WTC11 (cell line): ENCODE measurements at regions not wholly inside any gene's neighbourhood (a gene's known extent, or its start where the extent isn't known, plus 50 kb on each side); places are given as distances from the start of the nearest gene placed in this dataset.
A peak's percentile ranks its signal among the peaks of the same experiment; 100 is the strongest.

Source experiments
- ATAC-seq: fragments of 200-7000 bp; cut with Tn5 transposase; 2 replicates; pipeline ENCODE4 v1.10.0; 2021; ENCODE audit warnings: mild to moderate bottlenecking, moderate library complexity
- CTCF ChIA-PET: fragments of 300-600 bp; sonication (Branson Sonifier 250); formaldehyde crosslinking; loops from one replicate; lab custom pipeline; 2021; ENCODE audit warnings: antibody characterized with exemption; lab: Charles Lee
- POLR2A ChIA-PET: fragments of 350-600 bp; sonication (Branson Sonifier 250); formaldehyde crosslinking; loops from one replicate; lab custom pipeline; 2021; ENCODE audit warnings: antibody characterized with exemption; lab: Charles Lee
- DNase-seq: peaks from one replicate; pipeline ENCODE4 v3.0.0; 2021; ENCODE audit warnings: low spot score
- H3K27ac Mint-ChIP-seq: 2 replicates; pipeline ENCODE4 v1.8.0; 2021; ENCODE audit warnings: mixed read lengths
- H3K27me3 Mint-ChIP-seq: 2 replicates; pipeline ENCODE4 v1.8.0; 2021; ENCODE audit warnings: low read depth, mild to moderate bottlenecking, moderate library complexity, mixed read lengths
- H3K36me3 Mint-ChIP-seq: 2 replicates; pipeline ENCODE4 v1.8.0; 2021; ENCODE audit warnings: mixed read lengths
- H3K4me1 Mint-ChIP-seq: 2 replicates; pipeline ENCODE4 v1.8.0; 2022; ENCODE audit warnings: mixed read lengths
- H3K4me3 Mint-ChIP-seq: 2 replicates; pipeline ENCODE4 v1.8.0; 2021; ENCODE audit warnings: mild to moderate bottlenecking, moderate library complexity, mixed read lengths
- H3K9me3 Mint-ChIP-seq: 2 replicates; pipeline ENCODE4 v1.8.0; 2021; ENCODE audit warnings: mixed read lengths
- ATF1 ChIP-seq: sonication (generic); formaldehyde crosslinking; IDR thresholded peaks from 2 replicates; pipeline ENCODE4 v1.8.1; 2023; ENCODE audit warnings: mild to moderate bottlenecking, moderate library complexity, missing genetic modification reagents
- ATF2 ChIP-seq: sonication (generic); formaldehyde crosslinking; IDR thresholded peaks from 2 replicates; pipeline ENCODE4 v1.8.1; 2022; ENCODE audit warnings: low read depth, missing genetic modification reagents, borderline replicate concordance
- CTCF ChIP-seq: fragments of 200-600 bp; IDR thresholded peaks from 2 replicates; pipeline ENCODE4 v1.8.0; 2022; ENCODE audit warnings: antibody characterized with exemption
- E2F5 ChIP-seq: sonication (generic); formaldehyde crosslinking; IDR thresholded peaks from 2 replicates; pipeline ENCODE4 v1.8.1; 2022; ENCODE audit warnings: mild to moderate bottlenecking, moderate library complexity, missing genetic modification reagents
- ELF4 ChIP-seq: sonication (generic); formaldehyde crosslinking; IDR thresholded peaks from 2 replicates; pipeline ENCODE4 v1.8.1; 2022; ENCODE audit warnings: low read depth, mild to moderate bottlenecking, moderate library complexity, missing genetic modification reagents
- ESRRA ChIP-seq: sonication (generic); formaldehyde crosslinking; IDR thresholded peaks from 2 replicates; pipeline ENCODE4 v1.8.1; 2022; ENCODE audit warnings: mild to moderate bottlenecking, missing genetic modification reagents, borderline replicate concordance
- GRHL2 ChIP-seq: fragments of 250-450 bp; sonication (Bioruptor Pico); IDR thresholded peaks from 2 replicates; pipeline ENCODE4 v1.8.0; 2022; ENCODE audit warnings: mild to moderate bottlenecking, moderate library complexity; ENCODE audit not compliant: insufficient replicate concordance, severe bottlenecking
- IRF1 ChIP-seq: sonication (generic); formaldehyde crosslinking; IDR thresholded peaks from 2 replicates; pipeline ENCODE4 v1.8.0; 2023; ENCODE audit warnings: missing genetic modification reagents
- NR2C2 ChIP-seq: sonication (generic); formaldehyde crosslinking; IDR thresholded peaks from 2 replicates; pipeline ENCODE4 v1.8.0; 2022; ENCODE audit warnings: mild to moderate bottlenecking, missing genetic modification reagents
- OVOL2 ChIP-seq: fragments of 250-450 bp; sonication (Bioruptor Pico); IDR thresholded peaks from 2 replicates; pipeline ENCODE4 v1.9.0; 2021; ENCODE audit warnings: mild to moderate bottlenecking, borderline replicate concordance
- TCF7 ChIP-seq: sonication (generic); formaldehyde crosslinking; IDR thresholded peaks from 2 replicates; pipeline ENCODE4 v1.8.0; 2022; ENCODE audit warnings: mild to moderate bottlenecking, low read depth, missing genetic modification reagents, moderate library complexity
- ZBTB21 ChIP-seq: sonication (generic); formaldehyde crosslinking; IDR thresholded peaks from 2 replicates; pipeline ENCODE4 v1.8.1; 2023; ENCODE audit warnings: mild to moderate bottlenecking, missing genetic modification reagents, borderline replicate concordance
- ZNF138 ChIP-seq: sonication (generic); formaldehyde crosslinking; conservative IDR thresholded peaks from 2 replicates; pipeline ENCODE4 v1.8.1; 2022; ENCODE audit warnings: mild to moderate bottlenecking, moderate library complexity, missing genetic modification reagents
- ZNF219 ChIP-seq: sonication (generic); formaldehyde crosslinking; IDR thresholded peaks from 2 replicates; pipeline ENCODE4 v1.8.0; 2023; ENCODE audit warnings: missing genetic modification reagents, mild to moderate bottlenecking, borderline replicate concordance
- ZNF232 ChIP-seq: sonication (generic); formaldehyde crosslinking; IDR thresholded peaks from 2 replicates; pipeline ENCODE4 v1.8.0; 2022; ENCODE audit warnings: mild to moderate bottlenecking, missing genetic modification reagents

- DNase-seq = no peak
- TF ChIP-seq ESRRA (CRISPR knock-in tag) (no peak), TCF7 (no peak), ELF4 (no peak), ATF1 (CRISPR knock-in tag) (no peak), IRF1 (CRISPR knock-in tag) (no peak), OVOL2 (CRISPR knock-in tag) (no peak), ZNF138 (no peak)
- Mint-ChIP-seq H3K27me3 (no peaks in the 10 kb centered on the region), H3K36me3 (no peaks in the 10 kb centered on the region), H3K4me3 (peak overlapping the region; percentile 12; the same call in 1 of the 2 replicates), H3K9me3 (peaks cover 6% of the 10 kb centered on the region), H3K4me1 (peaks cover 45% of the 10 kb centered on the region), H3K27ac (peak overlapping the region; percentile 33)
- POLR2A ChIA-PET = no interaction called here
- peak; percentile 50 for ATAC-seq
- CTCF ChIA-PET = interaction anchor here (0.8 to 3.0 kb wide), 4 partner anchors 42 to 73 kb away, joined by 3 to 10 read pairs (median 5); partner anchors contain the start of gene PROKR2
Observed at GRCh38 chr20:5264807-5265661, 51.7 kb downstream of the PROKR2 start.

GRCh38 chr20:5261763-5262162, 55.0 kb downstream of the PROKR2 start:
- peaks cover 37% of the 10 kb centered on the region for H3K4me1 Mint-ChIP-seq
- no peaks in the 10 kb centered on the region for H3K9me3 Mint-ChIP-seq
- ChIA-PET POLR2A (no interaction called here), CTCF (interaction anchor here (0.6 kb wide), 1 partner anchor 36 kb away, joined by 3 read pairs; no protein-coding TSS in a partner anchor)
- H3K27me3 Mint-ChIP-seq = no peaks in the 10 kb centered on the region
- DNase-seq = no peak
- no peak overlapping the region for H3K27ac Mint-ChIP-seq
- no peak overlapping the region for H3K4me3 Mint-ChIP-seq
- TF ChIP-seq ZNF232 (CRISPR knock-in tag) = no peak
- TF ChIP-seq ZNF219 (CRISPR knock-in tag) = no peak
- TF ChIP-seq, all 79 proteins: peak for 0
- no peaks in the 10 kb centered on the region for H3K36me3 Mint-ChIP-seq
- no peak for ATAC-seq

GRCh38 chr20:5260889-5261288, 55.9 kb downstream of the PROKR2 start:
- Mint-ChIP-seq H3K4me1 (peaks cover 29% of the 10 kb centered on the region), H3K27ac (no peak overlapping the region), H3K4me3 (no peak overlapping the region), H3K36me3 (no peaks in the 10 kb centered on the region), H3K9me3 (no peaks in the 10 kb centered on the region), H3K27me3 (no peaks in the 10 kb centered on the region)
- no peak for ATAC-seq
- ChIA-PET POLR2A (no interaction called here), CTCF (no interaction called here)
- no peak for TF ChIP-seq ZNF138
- no peak for TF ChIP-seq E2F5 (CRISPR knock-in tag)
- TF ChIP-seq ATF2 (CRISPR knock-in tag) = no peak
- TF ChIP-seq CTCF = no peak
- TF ChIP-seq GRHL2 (CRISPR knock-in tag) = no peak
- TF ChIP-seq ZBTB21 = no peak
- TF ChIP-seq NR2C2 = no peak
- no peak for DNase-seq
